C4-2B (cell line): ENCODE measurements at regions not wholly inside any gene's neighbourhood (a gene's known extent, or its start where the extent isn't known, plus 50 kb on each side); places are given as distances from the start of the nearest gene placed in this dataset.

Source experiments
- H3K27ac ChIP-seq: fragments of 450-650 bp; 2 replicates; pipeline ENCODE4 v1.5.1; 2017
- CTCF ChIP-seq: fragments of 450-650 bp; conservative IDR thresholded peaks from 2 replicates; pipeline ENCODE4 v1.5.1; 2017; ENCODE audit warnings: mild to moderate bottlenecking
- ZFX ChIP-seq: fragments of 450-650 bp; IDR thresholded peaks from 2 replicates; pipeline ENCODE4 v1.6.1; 2017

- TF ChIP-seq ZFX (no peak), CTCF (no peak)
- no peak overlapping the region for H3K27ac ChIP-seq
These were observed 100.0 kb upstream of the AJAP1 start for GRCh38 chr1:4554271-4554865.

- H3K27ac ChIP-seq: no peak overlapping the region
- TF ChIP-seq CTCF (no peak), ZFX (no peak)
These were observed 96.5 kb upstream of the AJAP1 start for GRCh38 chr1:4557949-4558348.

GRCh38 chr1:4561205-4561604 lies 93.2 kb upstream of the AJAP1 start:
- H3K27ac ChIP-seq: no peak overlapping the region
- no peak for TF ChIP-seq ZFX
- no peak for TF ChIP-seq CTCF

- H3K27ac ChIP-seq: no peak overlapping the region
- TF ChIP-seq CTCF (no peak), ZFX (no peak)
These were observed 92.1 kb upstream of the AJAP1 start for GRCh38 chr1:4562321-4562720.

GRCh38 chr1:4563586-4563985 lies 90.8 kb upstream of the AJAP1 start:
- no peak overlapping the region for H3K27ac ChIP-seq
- no peak for TF ChIP-seq ZFX
- TF ChIP-seq CTCF: no peak

- TF ChIP-seq ZFX (no peak), CTCF (no peak)
- no peak overlapping the region for H3K27ac ChIP-seq
These were observed 90.4 kb upstream of the AJAP1 start for GRCh38 chr1:4564051-4564450.

- TF ChIP-seq CTCF: no peak
- no peak for TF ChIP-seq ZFX
- no peak overlapping the region for H3K27ac ChIP-seq
These were observed 89.2 kb upstream of the AJAP1 start for GRCh38 chr1:4565166-4565565.
